ENCODE measurements at regions not wholly inside any gene's neighbourhood (a gene's known extent, or its start where the extent isn't known, plus 50 kb on each side); places are given as distances from the start of the nearest gene placed in this dataset.

GRCh38 chr9:115349542-115349941 lies 231.6 kb upstream of the TNC start:
- Histone ChIP-seq H3K4me1 (ENCODE audit: insufficient read depth) (no peaks in the 10 kb centered on the region), H3K9me2 (replicated peaks; ENCODE audit: insufficient read depth) (no peaks in the 10 kb centered on the region), H2AFZ (no peak overlapping the region), H3K36me3 (replicated peaks; ENCODE audit: insufficient read depth, low read depth) (no peaks in the 10 kb centered on the region), H3K4me2 (no peak overlapping the region), H4K20me1 (ENCODE audit: insufficient read depth, poor library complexity, severe bottlenecking) (no peaks in the 10 kb centered on the region), H3K27me3 (no peaks in the 10 kb centered on the region), H3K27ac (no peak overlapping the region), H3K4me3 (no peak overlapping the region), H3K9me3 (ENCODE audit: low read depth) (no peaks in the 10 kb centered on the region), H3K79me2 (no peaks in the 10 kb centered on the region)
- DNase-seq (ENCODE audit: low spot score) = no peak
- TF ChIP-seq CTCF (IDR thresholded peaks at IDR 0.05; ENCODE audit: poor library complexity) (no peak), EZH2phosphoT487 (IDR thresholded peaks at IDR 0.05; ENCODE audit: low read depth, severe bottlenecking, unreplicated experiment) (no peak), EZH2 (IDR thresholded peaks at IDR 0.05; ENCODE audit: borderline replicate concordance) (no peak)

- no peaks in the 10 kb centered on the region for H3K36me3 ChIP-seq (replicated peaks; ENCODE audit: insufficient read depth, low read depth)
Measured at GRCh38 chr9:115350548-115350947, 232.6 kb upstream of the TNC start.

GRCh38 chr9:115353681-115354080 lies 235.7 kb upstream of the TNC start:
- no peaks in the 10 kb centered on the region for H3K4me1 ChIP-seq (ENCODE audit: insufficient read depth)
- H4K20me1 ChIP-seq (ENCODE audit: insufficient read depth, poor library complexity, severe bottlenecking) = no peaks in the 10 kb centered on the region
- WGBS (ENCODE audit: low lambda C conversion rate, missing lambda C conversion rate) = 56% methylated on average over 3 of the region's 3 CpGs
- TF ChIP-seq CTCF (IDR thresholded peaks at IDR 0.05; ENCODE audit: poor library complexity) (no peak), EZH2 (IDR thresholded peaks at IDR 0.05; ENCODE audit: borderline replicate concordance) (no peak), EZH2phosphoT487 (IDR thresholded peaks at IDR 0.05; ENCODE audit: low read depth, severe bottlenecking, unreplicated experiment) (no peak)
- H2AFZ ChIP-seq = no peak overlapping the region
- H3K4me3 ChIP-seq = no peak overlapping the region
- H3K27ac ChIP-seq = no peak overlapping the region
- no peaks in the 10 kb centered on the region for H3K27me3 ChIP-seq
- H3K79me2 ChIP-seq = no peaks in the 10 kb centered on the region
- DNase-seq (ENCODE audit: low spot score) = no peak
- no peaks in the 10 kb centered on the region for H3K9me2 ChIP-seq (replicated peaks; ENCODE audit: insufficient read depth)
- no peaks in the 10 kb centered on the region for H3K9me3 ChIP-seq (ENCODE audit: low read depth)
- H3K36me3 ChIP-seq (replicated peaks; ENCODE audit: insufficient read depth, low read depth) = no peaks in the 10 kb centered on the region
- no peak overlapping the region for H3K4me2 ChIP-seq

More at GRCh38 chr9:115350548-115350947, 232.6 kb upstream of the TNC start:
- Histone ChIP-seq H3K9me3 (ENCODE audit: low read depth) (no peaks in the 10 kb centered on the region), H4K20me1 (ENCODE audit: insufficient read depth, poor library complexity, severe bottlenecking) (no peaks in the 10 kb centered on the region), H3K27me3 (no peaks in the 10 kb centered on the region), H3K79me2 (no peaks in the 10 kb centered on the region), H3K4me1 (ENCODE audit: insufficient read depth) (no peaks in the 10 kb centered on the region), H3K27ac (no peak overlapping the region), H2AFZ (no peak overlapping the region), H3K9me2 (replicated peaks; ENCODE audit: insufficient read depth) (no peaks in the 10 kb centered on the region), H3K4me3 (no peak overlapping the region), H3K4me2 (no peak overlapping the region)
- 94% methylated on average over 2 of the region's 2 CpGs for WGBS (ENCODE audit: low lambda C conversion rate, missing lambda C conversion rate)
- no peak for TF ChIP-seq EZH2 (IDR thresholded peaks at IDR 0.05; ENCODE audit: borderline replicate concordance)
- no peak for TF ChIP-seq EZH2phosphoT487 (IDR thresholded peaks at IDR 0.05; ENCODE audit: low read depth, severe bottlenecking, unreplicated experiment)
- TF ChIP-seq CTCF (IDR thresholded peaks at IDR 0.05; ENCODE audit: poor library complexity) = no peak
- no peak for DNase-seq (ENCODE audit: low spot score)

- Histone ChIP-seq H3K27me3 (no peaks in the 10 kb centered on the region), H3K9me2 (replicated peaks; ENCODE audit: insufficient read depth) (no peaks in the 10 kb centered on the region), H3K4me3 (no peak overlapping the region), H3K36me3 (replicated peaks; ENCODE audit: insufficient read depth, low read depth) (no peaks in the 10 kb centered on the region), H3K4me1 (ENCODE audit: insufficient read depth) (no peaks in the 10 kb centered on the region), H4K20me1 (ENCODE audit: insufficient read depth, poor library complexity, severe bottlenecking) (no peaks in the 10 kb centered on the region), H3K4me2 (no peak overlapping the region), H3K79me2 (no peaks in the 10 kb centered on the region), H3K27ac (no peak overlapping the region), H2AFZ (no peak overlapping the region), H3K9me3 (ENCODE audit: low read depth) (no peaks in the 10 kb centered on the region)
- TF ChIP-seq EZH2phosphoT487 (IDR thresholded peaks at IDR 0.05; ENCODE audit: low read depth, severe bottlenecking, unreplicated experiment) (no peak), EZH2 (IDR thresholded peaks at IDR 0.05; ENCODE audit: borderline replicate concordance) (no peak), CTCF (IDR thresholded peaks at IDR 0.05; ENCODE audit: poor library complexity) (no peak)
- 72% methylated on average over 1 of the region's 1 CpG for WGBS (ENCODE audit: low lambda C conversion rate, missing lambda C conversion rate)
- DNase-seq (ENCODE audit: low spot score) = no peak
Measured at GRCh38 chr9:115357821-115358220, 239.9 kb upstream of the TNC start.
